ENCODE measurements at regions not wholly inside any gene's neighbourhood (a gene's known extent, or its start where the extent isn't known, plus 50 kb on each side); places are given as distances from the start of the nearest gene placed in this dataset.

DNA sequence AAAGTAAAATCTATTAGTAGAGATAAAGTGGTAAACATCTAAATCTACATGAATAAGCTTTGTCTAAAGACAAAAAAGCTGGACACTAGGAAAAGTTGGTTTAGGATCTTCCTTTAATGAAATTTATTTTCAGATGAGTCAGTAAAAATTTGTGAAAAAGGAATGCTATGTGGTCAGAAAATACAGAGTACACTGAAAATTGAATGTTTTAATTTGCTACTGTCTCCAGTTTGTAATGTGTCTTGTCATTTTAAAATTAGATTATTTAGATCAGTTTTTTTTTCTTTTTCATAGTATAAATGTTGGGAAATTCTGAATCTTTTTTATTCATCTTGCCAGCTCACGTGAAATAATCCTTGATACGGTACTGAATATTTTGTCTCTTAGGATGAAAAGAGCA is 56.9 kb downstream of the SLITRK6 start:
- H3K4me1 ChIP-seq (ENCODE audit: control insufficient read depth, low read depth, low read length): peaks cover 13% of the 10 kb centered on the region

DNA sequence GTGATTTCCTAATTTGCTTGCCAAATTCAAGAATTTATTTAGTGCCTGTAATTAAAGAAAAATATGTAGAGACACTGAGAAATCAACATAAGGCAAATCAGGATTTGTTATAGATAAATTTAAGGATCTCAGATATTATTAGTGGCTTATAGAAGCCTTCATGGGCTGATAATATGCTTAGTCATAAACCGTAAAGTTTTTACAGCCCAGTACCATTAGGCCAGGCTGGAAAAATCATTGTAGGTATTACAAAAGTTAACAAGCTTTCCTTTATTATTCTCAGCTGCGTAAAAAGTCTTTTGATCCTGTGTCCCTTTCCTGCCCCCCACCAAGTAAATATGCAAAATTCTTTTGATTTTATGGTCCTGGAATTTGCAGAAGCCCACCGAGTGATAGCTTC is 58.2 kb downstream of the SLITRK6 start:
- Histone ChIP-seq H3K27me3 (ENCODE audit: control insufficient read depth, insufficient read depth, low read length) (no peaks in the 10 kb centered on the region), H3K36me3 (ENCODE audit: control insufficient read depth, low read depth, low read length) (no peaks in the 10 kb centered on the region), H3K4me3 (ENCODE audit: low read length) (no peak overlapping the region), H3K9me3 (ENCODE audit: control insufficient read depth, low read depth, low read length) (no peaks in the 10 kb centered on the region), H3K9ac (ENCODE audit: low read length) (no peak overlapping the region), H3K27ac (ENCODE audit: low read length) (no peak overlapping the region), H3K4me1 (ENCODE audit: control insufficient read depth, low read depth, low read length) (peaks cover 13% of the 10 kb centered on the region)

More for the DNA sequence above, 56.9 kb downstream of the SLITRK6 start:
- Histone ChIP-seq H3K9me3 (ENCODE audit: control insufficient read depth, low read depth, low read length) (no peaks in the 10 kb centered on the region), H3K9ac (ENCODE audit: low read length) (no peak overlapping the region), H3K27ac (ENCODE audit: low read length) (no peak overlapping the region), H3K27me3 (ENCODE audit: control insufficient read depth, insufficient read depth, low read length) (no peaks in the 10 kb centered on the region), H3K36me3 (ENCODE audit: control insufficient read depth, low read depth, low read length) (no peaks in the 10 kb centered on the region), H3K4me3 (ENCODE audit: low read length) (no peak overlapping the region)

DNA sequence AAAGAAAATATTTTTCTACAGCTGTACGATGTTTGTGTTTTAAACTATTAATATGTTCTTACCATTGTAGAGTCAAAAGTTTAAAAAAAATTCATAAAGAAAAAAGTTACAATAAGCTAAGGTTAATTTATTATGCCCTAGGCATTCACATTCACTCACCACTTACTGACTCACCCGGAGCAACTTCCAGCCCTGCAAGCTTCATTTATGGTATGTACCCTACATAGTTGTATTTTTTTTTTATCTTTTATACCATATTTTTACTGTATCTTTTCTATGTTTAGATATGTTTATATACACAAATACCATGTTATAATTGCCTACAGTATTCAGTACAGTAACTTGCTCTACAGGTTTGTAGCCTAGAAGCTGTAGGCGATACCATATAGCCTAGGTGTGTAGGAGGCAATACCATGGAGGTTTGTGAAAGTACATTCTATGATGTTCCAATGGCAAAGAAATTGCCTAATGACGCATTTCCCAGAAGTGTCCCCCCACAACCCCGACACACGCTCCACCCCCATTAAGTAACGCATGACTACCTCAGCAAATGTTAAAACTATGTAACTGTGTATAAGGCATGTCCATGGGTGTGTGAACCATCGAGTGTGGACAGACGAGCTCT is 60.4 kb downstream of the SLITRK6 start:
- H3K27me3 ChIP-seq (ENCODE audit: control insufficient read depth, insufficient read depth, low read length): no peaks in the 10 kb centered on the region
- H3K9me3 ChIP-seq (ENCODE audit: control insufficient read depth, low read depth, low read length): no peaks in the 10 kb centered on the region
- no peak overlapping the region for H3K4me3 ChIP-seq (ENCODE audit: low read length)
- no peak overlapping the region for H3K27ac ChIP-seq (ENCODE audit: low read length)
- no peaks in the 10 kb centered on the region for H3K36me3 ChIP-seq (ENCODE audit: control insufficient read depth, low read depth, low read length)
- H3K4me1 ChIP-seq (ENCODE audit: control insufficient read depth, low read depth, low read length): peaks cover 13% of the 10 kb centered on the region
- H3K9ac ChIP-seq (ENCODE audit: low read length): no peak overlapping the region

DNA sequence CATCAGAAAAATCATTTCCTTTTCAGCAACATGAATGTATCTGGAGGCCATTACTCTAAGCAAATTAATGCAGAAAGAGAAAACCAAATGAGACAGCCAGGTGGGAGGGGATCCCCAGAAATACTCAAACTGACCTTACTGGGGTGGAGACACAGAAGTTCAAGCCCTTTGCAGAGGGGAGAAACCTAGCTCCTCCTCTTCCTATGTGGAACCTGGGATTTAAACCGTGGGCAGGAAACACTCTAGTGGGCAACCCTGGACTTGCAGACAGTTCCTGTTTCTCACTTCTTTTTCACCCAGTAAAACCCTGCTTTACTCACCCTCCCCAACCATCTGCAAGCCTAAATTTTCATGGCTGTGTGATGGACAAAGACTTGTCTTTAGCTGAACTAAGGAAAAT is 61.3 kb downstream of the SLITRK6 start:
- no peak overlapping the region for H3K27ac ChIP-seq (ENCODE audit: low read length)
- H3K9me3 ChIP-seq (ENCODE audit: control insufficient read depth, low read depth, low read length): no peaks in the 10 kb centered on the region
- no peak overlapping the region for H3K4me3 ChIP-seq (ENCODE audit: low read length)
- H3K9ac ChIP-seq (ENCODE audit: low read length): no peak overlapping the region
- no peaks in the 10 kb centered on the region for H3K36me3 ChIP-seq (ENCODE audit: control insufficient read depth, low read depth, low read length)
- no peaks in the 10 kb centered on the region for H3K27me3 ChIP-seq (ENCODE audit: control insufficient read depth, insufficient read depth, low read length)
- peaks cover 13% of the 10 kb centered on the region for H3K4me1 ChIP-seq (ENCODE audit: control insufficient read depth, low read depth, low read length)

DNA sequence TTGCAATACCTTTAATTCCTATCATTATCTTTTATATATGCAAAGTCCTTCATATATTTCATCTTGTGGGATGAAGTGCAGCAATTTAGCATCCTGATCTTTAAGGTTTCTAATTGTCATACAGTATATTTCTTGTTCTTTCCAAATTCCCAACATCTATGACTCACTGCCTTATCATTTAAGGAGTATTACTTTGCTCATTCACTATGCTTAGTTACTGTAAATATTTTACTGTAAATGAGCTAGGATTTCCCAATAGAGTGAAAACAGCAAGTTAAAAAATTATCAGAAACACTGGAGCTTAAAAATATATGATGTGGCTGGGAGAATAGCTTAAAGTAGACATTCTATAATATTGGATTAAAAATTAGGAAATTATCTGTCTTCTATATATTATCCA is 69.9 kb downstream of the SLITRK6 start:
- Histone ChIP-seq H3K9ac (ENCODE audit: low read length) (no peak overlapping the region), H3K36me3 (ENCODE audit: control insufficient read depth, low read depth, low read length) (no peaks in the 10 kb centered on the region), H3K4me3 (ENCODE audit: low read length) (no peak overlapping the region), H3K27ac (ENCODE audit: low read length) (no peak overlapping the region), H3K4me1 (ENCODE audit: control insufficient read depth, low read depth, low read length) (no peaks in the 10 kb centered on the region), H3K27me3 (ENCODE audit: control insufficient read depth, insufficient read depth, low read length) (no peaks in the 10 kb centered on the region), H3K9me3 (ENCODE audit: control insufficient read depth, low read depth, low read length) (no peaks in the 10 kb centered on the region)

DNA sequence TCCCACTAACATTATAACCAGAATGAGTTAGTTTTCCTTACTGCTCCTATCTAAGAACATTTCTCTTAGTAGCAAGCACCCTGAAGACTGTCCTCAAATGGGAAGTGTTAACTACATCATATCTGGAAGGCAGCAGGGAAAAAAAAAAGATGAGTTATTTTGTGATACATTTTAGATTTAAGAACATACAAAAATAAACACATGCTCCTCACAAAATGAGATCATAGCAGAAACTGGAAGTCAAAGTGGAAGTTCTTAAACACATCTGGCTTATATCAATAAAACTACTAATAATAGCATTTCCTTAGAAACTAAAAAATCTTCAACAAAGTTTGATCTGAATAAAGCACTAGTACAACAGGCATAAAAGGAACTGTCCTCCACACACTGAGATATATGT is 70.4 kb downstream of the SLITRK6 start:
- no peaks in the 10 kb centered on the region for H3K27me3 ChIP-seq (ENCODE audit: control insufficient read depth, insufficient read depth, low read length)
- no peaks in the 10 kb centered on the region for H3K36me3 ChIP-seq (ENCODE audit: control insufficient read depth, low read depth, low read length)
- H3K4me1 ChIP-seq (ENCODE audit: control insufficient read depth, low read depth, low read length): no peaks in the 10 kb centered on the region
- no peaks in the 10 kb centered on the region for H3K9me3 ChIP-seq (ENCODE audit: control insufficient read depth, low read depth, low read length)
- no peak overlapping the region for H3K27ac ChIP-seq (ENCODE audit: low read length)
- H3K4me3 ChIP-seq (ENCODE audit: low read length): no peak overlapping the region
- H3K9ac ChIP-seq (ENCODE audit: low read length): no peak overlapping the region

DNA sequence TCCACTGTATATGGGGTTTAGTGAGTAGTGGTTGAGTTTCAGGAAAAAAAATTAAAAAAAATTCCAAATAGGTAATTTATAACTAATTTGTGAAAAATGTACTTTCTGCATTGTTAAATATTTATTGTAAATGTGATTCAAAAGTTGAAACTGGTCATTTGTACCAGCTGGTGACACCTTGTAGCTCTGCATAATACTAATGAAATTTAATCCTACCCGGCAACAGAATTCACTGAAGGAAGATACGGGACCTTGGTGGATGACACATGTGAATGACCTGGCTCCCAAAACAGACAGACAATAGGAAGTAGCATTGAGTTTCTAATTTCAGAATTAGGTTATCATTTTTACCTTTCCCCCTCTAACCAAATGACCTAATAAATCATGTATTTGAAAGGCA is 73.8 kb downstream of the SLITRK6 start:
- Histone ChIP-seq H3K27me3 (ENCODE audit: control insufficient read depth, insufficient read depth, low read length) (no peaks in the 10 kb centered on the region), H3K27ac (ENCODE audit: low read length) (no peak overlapping the region), H3K36me3 (ENCODE audit: control insufficient read depth, low read depth, low read length) (no peaks in the 10 kb centered on the region), H3K9me3 (ENCODE audit: control insufficient read depth, low read depth, low read length) (no peaks in the 10 kb centered on the region), H3K4me3 (ENCODE audit: low read length) (no peak overlapping the region), H3K9ac (ENCODE audit: low read length) (no peak overlapping the region), H3K4me1 (ENCODE audit: control insufficient read depth, low read depth, low read length) (no peaks in the 10 kb centered on the region)

DNA sequence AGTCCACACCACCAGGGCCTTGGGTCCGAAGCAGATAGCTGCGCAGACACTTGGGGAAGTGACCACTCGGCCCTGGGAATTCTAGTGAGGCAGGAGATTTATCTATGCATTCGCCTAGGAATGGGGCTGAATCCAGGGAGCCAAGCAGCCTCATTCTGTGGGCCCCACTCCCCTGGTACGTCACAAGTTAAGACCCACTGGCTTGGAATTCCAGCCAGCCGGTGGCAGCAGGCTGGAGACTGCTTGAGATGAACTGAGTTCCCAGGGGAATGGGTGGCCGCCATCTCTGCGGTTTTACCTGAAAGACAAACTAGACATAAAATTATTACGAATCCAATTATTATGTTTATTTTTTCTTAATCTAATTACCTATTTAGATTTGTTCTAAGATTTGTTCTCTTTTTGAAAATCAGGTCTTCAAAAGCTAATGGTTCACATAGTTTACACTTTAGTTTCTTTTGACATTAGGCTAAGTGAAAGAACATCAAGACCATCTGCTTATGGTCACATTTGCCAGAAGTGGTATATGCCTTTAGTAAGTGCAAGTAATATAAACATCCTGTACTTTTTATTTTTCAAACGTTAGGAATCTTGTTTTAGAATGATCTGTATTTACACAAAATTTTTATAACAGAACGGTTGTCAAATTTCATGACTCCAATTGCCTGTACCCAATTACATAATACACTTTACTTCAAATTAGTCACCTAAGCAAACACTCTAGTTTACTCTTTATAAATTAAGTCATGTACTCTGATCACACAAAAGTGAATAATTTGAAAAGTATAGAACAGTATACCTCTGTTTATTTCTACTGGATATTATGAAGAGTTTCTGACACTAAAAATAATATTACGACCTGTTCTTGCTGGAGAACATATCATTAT is 74.4 kb downstream of the SLITRK6 start:
- Histone ChIP-seq H3K4me1 (ENCODE audit: control insufficient read depth, low read depth, low read length) (peaks cover under 1% of the 10 kb centered on the region), H3K36me3 (ENCODE audit: control insufficient read depth, low read depth, low read length) (no peaks in the 10 kb centered on the region), H3K4me3 (ENCODE audit: low read length) (no peak overlapping the region), H3K9ac (ENCODE audit: low read length) (no peak overlapping the region), H3K9me3 (ENCODE audit: control insufficient read depth, low read depth, low read length) (no peaks in the 10 kb centered on the region), H3K27ac (ENCODE audit: low read length) (no peak overlapping the region), H3K27me3 (ENCODE audit: control insufficient read depth, insufficient read depth, low read length) (no peaks in the 10 kb centered on the region)

DNA sequence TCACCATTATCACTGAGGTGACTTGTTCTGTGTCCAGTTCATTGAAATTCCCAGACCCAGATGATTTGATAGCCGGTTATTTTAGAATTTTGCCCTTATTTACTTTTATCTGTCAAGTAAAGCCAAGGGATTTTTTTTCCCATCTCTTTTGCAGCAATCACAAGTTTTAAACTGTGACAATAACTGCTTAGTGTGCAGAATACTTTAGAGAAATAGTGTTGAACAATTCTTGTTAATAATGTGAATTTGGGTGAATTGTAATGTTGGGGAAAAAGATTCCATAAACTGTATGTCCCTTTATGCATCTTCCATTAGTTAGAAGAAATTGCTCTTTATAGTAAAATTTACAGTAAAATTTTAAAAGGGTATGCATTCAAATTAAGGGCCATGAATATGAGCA is 79.5 kb downstream of the SLITRK6 start:
- Histone ChIP-seq H3K4me3 (ENCODE audit: low read length) (no peak overlapping the region), H3K4me1 (ENCODE audit: control insufficient read depth, low read depth, low read length) (peaks cover 7% of the 10 kb centered on the region), H3K27ac (ENCODE audit: low read length) (no peak overlapping the region), H3K9me3 (ENCODE audit: control insufficient read depth, low read depth, low read length) (no peaks in the 10 kb centered on the region), H3K36me3 (ENCODE audit: control insufficient read depth, low read depth, low read length) (no peaks in the 10 kb centered on the region), H3K9ac (ENCODE audit: low read length) (no peak overlapping the region), H3K27me3 (ENCODE audit: control insufficient read depth, insufficient read depth, low read length) (no peaks in the 10 kb centered on the region)

DNA sequence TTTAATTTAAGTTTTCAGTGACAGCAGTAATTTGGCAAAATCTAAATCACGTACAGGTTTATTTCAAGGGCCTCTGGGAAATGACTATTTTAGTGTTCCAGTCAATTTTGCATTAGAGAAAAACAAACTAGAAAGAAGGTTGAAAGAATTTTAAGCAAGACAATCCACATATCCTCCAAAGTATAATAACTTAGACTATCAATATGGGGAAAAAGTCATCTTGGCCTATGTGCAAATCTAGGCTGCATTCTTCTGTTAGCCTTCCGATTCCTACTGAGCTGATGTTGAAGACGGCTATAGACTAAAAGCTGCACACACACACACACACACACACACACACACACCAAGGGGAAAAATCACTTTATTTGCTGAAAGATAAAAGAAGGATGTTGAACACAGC is 81.3 kb downstream of the SLITRK6 start:
- Histone ChIP-seq H3K4me1 (ENCODE audit: control insufficient read depth, low read depth, low read length) (peaks cover 7% of the 10 kb centered on the region), H3K27ac (ENCODE audit: low read length) (no peak overlapping the region), H3K9ac (ENCODE audit: low read length) (no peak overlapping the region), H3K36me3 (ENCODE audit: control insufficient read depth, low read depth, low read length) (no peaks in the 10 kb centered on the region), H3K27me3 (ENCODE audit: control insufficient read depth, insufficient read depth, low read length) (no peaks in the 10 kb centered on the region), H3K9me3 (ENCODE audit: control insufficient read depth, low read depth, low read length) (no peaks in the 10 kb centered on the region), H3K4me3 (ENCODE audit: low read length) (no peak overlapping the region)

DNA sequence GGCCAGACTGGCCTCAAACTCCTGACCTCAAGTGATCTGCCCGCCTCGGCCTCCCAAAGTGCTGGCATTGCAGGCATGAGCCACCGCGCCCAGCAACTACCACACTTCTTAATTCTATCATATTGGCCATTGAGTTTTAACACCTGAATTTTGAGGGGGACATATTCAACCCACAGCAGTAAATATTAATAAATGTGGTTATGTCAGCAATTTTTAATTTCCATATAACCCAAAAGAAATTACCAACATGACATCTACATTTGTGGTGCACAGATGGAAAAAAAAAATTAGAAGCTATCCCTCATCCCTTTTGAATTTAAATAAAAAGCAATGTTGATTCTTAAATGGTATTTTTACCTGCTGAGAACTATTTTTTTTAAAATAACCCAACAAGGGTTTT is 88.7 kb downstream of the SLITRK6 start:
- no peak overlapping the region for H3K4me3 ChIP-seq (ENCODE audit: low read length)
- H3K36me3 ChIP-seq (ENCODE audit: control insufficient read depth, low read depth, low read length): no peaks in the 10 kb centered on the region
- no peak overlapping the region for H3K27ac ChIP-seq (ENCODE audit: low read length)
- no peak overlapping the region for H3K9ac ChIP-seq (ENCODE audit: low read length)
- H3K27me3 ChIP-seq (ENCODE audit: control insufficient read depth, insufficient read depth, low read length): no peaks in the 10 kb centered on the region
- no peaks in the 10 kb centered on the region for H3K9me3 ChIP-seq (ENCODE audit: control insufficient read depth, low read depth, low read length)
- no peaks in the 10 kb centered on the region for H3K4me1 ChIP-seq (ENCODE audit: control insufficient read depth, low read depth, low read length)

DNA sequence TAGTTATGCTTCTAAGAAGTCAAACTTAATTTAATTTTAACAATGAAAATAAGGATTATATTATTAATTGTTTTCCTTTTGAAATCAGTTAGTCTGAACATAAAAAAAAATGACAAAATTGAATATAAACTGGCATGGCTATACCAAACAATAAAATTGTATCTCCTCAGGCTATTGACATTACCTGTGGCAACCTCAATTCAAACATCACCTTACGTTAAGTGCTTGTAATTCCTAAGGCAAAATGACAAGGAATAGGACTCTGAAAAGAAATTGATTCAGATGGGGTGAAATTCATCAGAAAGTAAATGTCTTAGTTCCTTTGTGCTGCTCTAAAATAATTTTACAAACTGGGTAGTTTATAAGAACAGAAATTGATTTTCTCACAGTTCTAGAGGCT is 89.5 kb downstream of the SLITRK6 start:
- no peaks in the 10 kb centered on the region for H3K36me3 ChIP-seq (ENCODE audit: control insufficient read depth, low read depth, low read length)
- H3K27ac ChIP-seq (ENCODE audit: low read length): no peak overlapping the region
- H3K9me3 ChIP-seq (ENCODE audit: control insufficient read depth, low read depth, low read length): no peaks in the 10 kb centered on the region
- no peak overlapping the region for H3K4me3 ChIP-seq (ENCODE audit: low read length)
- H3K4me1 ChIP-seq (ENCODE audit: control insufficient read depth, low read depth, low read length): no peaks in the 10 kb centered on the region
- no peaks in the 10 kb centered on the region for H3K27me3 ChIP-seq (ENCODE audit: control insufficient read depth, insufficient read depth, low read length)
- H3K9ac ChIP-seq (ENCODE audit: low read length): no peak overlapping the region

Measured in iPS-18a (cell line).